CD4-positive, alpha-beta T cell treated with Interleukin-21 for 1 hour (primary cell): ENCODE measurements at regions not wholly inside any gene's neighbourhood (a gene's known extent, or its start where the extent isn't known, plus 50 kb on each side); places are given as distances from the start of the nearest gene placed in this dataset.
"Not testable (repeated sequence)": the region's sequence is repeated elsewhere in the genome, so short reads cannot be mapped to it uniquely, and the experiment has no call there.

Source experiments
- DNase-seq: peaks from one replicate; pipeline ENCODE4 v3.0.0-alpha.2; 2020

GRCh38 chr5:34189752-34190411 lies 146.9 kb upstream of the C1QTNF3 start:
- peak; percentile 7 for DNase-seq

- DNase-seq, result peak; percentile 21
Measured at GRCh38 chr5:34190466-34190865, 147.5 kb upstream of the C1QTNF3 start.

GRCh38 chr5:34191279-34191744 lies 148.3 kb upstream of the C1QTNF3 start:
- not testable (repeated sequence) for DNase-seq

- DNase-seq, result peak; percentile 4
Measured at GRCh38 chr5:34192064-34192922, 149.3 kb upstream of the C1QTNF3 start.

GRCh38 chr5:34192923-34193262 lies 149.9 kb upstream of the C1QTNF3 start:
- not testable (repeated sequence) for DNase-seq

- DNase-seq, result not testable (repeated sequence)
Measured at GRCh38 chr5:34193297-34193696, 150.3 kb upstream of the C1QTNF3 start.

GRCh38 chr5:34193804-34194203 lies 150.8 kb upstream of the C1QTNF3 start:
- DNase-seq, result peak; percentile 5

GRCh38 chr5:34196091-34196490 lies 153.1 kb upstream of the C1QTNF3 start:
- not testable (repeated sequence) for DNase-seq

GRCh38 chr5:34205347-34205746 lies 162.3 kb upstream of the C1QTNF3 start:
- DNase-seq, result not testable (repeated sequence)

- not testable (repeated sequence) for DNase-seq
Measured at GRCh38 chr5:34217386-34217785, 174.4 kb upstream of the C1QTNF3 start.

GRCh38 chr5:34221329-34222073 lies 178.5 kb upstream of the C1QTNF3 start:
- not testable (repeated sequence) for DNase-seq

- DNase-seq, result not testable (repeated sequence)
Measured at GRCh38 chr5:34223158-34223557, 180.1 kb upstream of the C1QTNF3 start.

- not testable (repeated sequence) for DNase-seq
Measured at GRCh38 chr5:34230402-34230801, 187.4 kb upstream of the C1QTNF3 start.

- not testable (repeated sequence) for DNase-seq
Measured at GRCh38 chr5:34243802-34244201, 200.8 kb upstream of the C1QTNF3 start.

- DNase-seq, result peak; percentile 84
Measured at GRCh38 chr5:34244281-34245031, 201.4 kb upstream of the C1QTNF3 start.

GRCh38 chr5:34245032-34245394 lies 202.0 kb upstream of the C1QTNF3 start:
- not testable (repeated sequence) for DNase-seq

GRCh38 chr5:34245813-34246212 lies 202.8 kb upstream of the C1QTNF3 start:
- DNase-seq, result peak; percentile 6

- not testable (repeated sequence) for DNase-seq
Measured at GRCh38 chr5:34258598-34258997, 215.6 kb upstream of the C1QTNF3 start.

GRCh38 chr5:34261020-34261419 lies 218.0 kb upstream of the C1QTNF3 start:
- not testable (repeated sequence) for DNase-seq

GRCh38 chr5:34266151-34266550 lies 223.1 kb upstream of the C1QTNF3 start:
- DNase-seq, result not testable (repeated sequence)

- not testable (repeated sequence) for DNase-seq
Measured at GRCh38 chr5:34296759-34297158, 253.7 kb upstream of the C1QTNF3 start.

- not testable (repeated sequence) for DNase-seq
Measured at GRCh38 chr5:34329201-34329600, 286.2 kb upstream of the C1QTNF3 start.
